HEK293 (cell line): ENCODE measurements at regions not wholly inside any gene's neighbourhood (a gene's known extent, or its start where the extent isn't known, plus 50 kb on each side); places are given as distances from the start of the nearest gene placed in this dataset.

ENCODE experiments used
- CTCF ChIA-PET: fragments of 350-600 bp; formaldehyde crosslinking; extraction: SDS; loops from one replicate; lab custom pipeline; 2021; ENCODE audit warnings: antibody characterized with exemption; lab: Yijun Ruan, JAX
- POLR2A ChIA-PET: fragments of 300-600 bp; formaldehyde crosslinking; extraction: SDS; loops from one replicate; lab custom pipeline; 2020; ENCODE audit warnings: antibody characterized with exemption, inconsistent platforms; lab: Yijun Ruan, JAX
- H3K27ac ChIP-seq: fragments of 200-500 bp; sonication (Bioruptor generic); 2 replicates; pipeline ENCODE4 v1.5.1; 2014; ENCODE audit warnings: low read depth, low read length, control low read depth, inconsistent platforms; ENCODE audit errors: extremely low read depth
- H3K36me3 ChIP-seq, 2 experiments: fragments of 200-500 bp in 1 of 2; sonication (Bioruptor generic) in 1 of 2; 1 replicate in 1 of 2; 2 replicates in 1 of 2; pipeline ENCODE4 v1.5.1; 2014 to 2017; ENCODE audit warnings: inconsistent platforms in 2 of 2, low read length in 2 of 2; ENCODE audit not compliant: control insufficient read depth in 2 of 2, insufficient read depth in 1 of 2
- H3K4me1 ChIP-seq: fragments of 200-500 bp; sonication (Bioruptor generic); 2 replicates; pipeline ENCODE4 v1.5.1; 2014; ENCODE audit warnings: mild to moderate bottlenecking, low read length, inconsistent platforms; ENCODE audit not compliant: control insufficient read depth, insufficient read depth
- H3K4me3 ChIP-seq: 2 replicates; pipeline ENCODE4 v1.5.1; 2011; ENCODE audit warnings: low read depth, mild to moderate bottlenecking, control low read depth, low read length, moderate library complexity
- H3K9me3 ChIP-seq: fragments of 200-500 bp; sonication (Bioruptor generic); 2 replicates; pipeline ENCODE4 v1.5.1; 2014; ENCODE audit warnings: low read depth, low read length, inconsistent platforms; ENCODE audit not compliant: control insufficient read depth, insufficient read depth
- GLI4 ChIP-seq: fragments of 450-650 bp; formaldehyde crosslinking; IDR thresholded peaks from 2 replicates; pipeline ENCODE4 v1.5.1; 2016; ENCODE audit warnings: missing biosample characterization, missing genetic modification characterization
- KLF8 ChIP-seq: fragments of 450-650 bp; formaldehyde crosslinking; IDR thresholded peaks from 2 replicates; pipeline ENCODE4 v1.5.1; 2016; ENCODE audit warnings: missing biosample characterization, missing genetic modification characterization
- MEIS1 ChIP-seq: sonication (generic); formaldehyde crosslinking; IDR thresholded peaks from 2 replicates; pipeline ENCODE4 v1.8.1; 2022; ENCODE audit warnings: missing genetic modification reagents, mild to moderate bottlenecking, borderline replicate concordance
- PRDM1 ChIP-seq: fragments of 450-650 bp; formaldehyde crosslinking; IDR thresholded peaks from 2 replicates; pipeline ENCODE4; 2016; ENCODE audit warnings: missing biosample characterization, missing genetic modification characterization
- PRDM2 ChIP-seq: fragments of 450-650 bp; formaldehyde crosslinking; IDR thresholded peaks from 2 replicates; pipeline ENCODE4 v1.5.1; 2016; ENCODE audit warnings: missing biosample characterization, missing genetic modification characterization, borderline replicate concordance
- TRIM28 ChIP-seq: IDR thresholded peaks from 2 replicates; pipeline ENCODE4 v1.6.1; 2011; ENCODE audit warnings: low read length, control low read depth, borderline replicate concordance
- ZEB2 ChIP-seq: fragments of 450-650 bp; formaldehyde crosslinking; IDR thresholded peaks from 2 replicates; pipeline ENCODE4 v1.5.1; 2016; ENCODE audit warnings: missing biosample characterization, missing genetic modification characterization
- ZFP41 ChIP-seq: fragments of 450-650 bp; formaldehyde crosslinking; IDR thresholded peaks from 2 replicates; pipeline ENCODE4 v1.5.1; 2016; ENCODE audit warnings: missing biosample characterization, missing genetic modification characterization, borderline replicate concordance
- ZNF114 ChIP-seq: fragments of 450-650 bp; formaldehyde crosslinking; IDR thresholded peaks from 2 replicates; pipeline ENCODE4 v1.5.0; 2017; ENCODE audit warnings: missing biosample characterization, missing genetic modification characterization
- ZNF148 ChIP-seq: fragments of 450-650 bp; formaldehyde crosslinking; IDR thresholded peaks from 2 replicates; pipeline ENCODE4 v1.5.0; 2017; ENCODE audit warnings: missing biosample characterization, missing genetic modification characterization, borderline replicate concordance
- ZNF19 ChIP-seq: fragments of 450-650 bp; formaldehyde crosslinking; IDR thresholded peaks from 2 replicates; pipeline ENCODE4; 2016; ENCODE audit warnings: missing biosample characterization, missing genetic modification characterization, low read depth
- ZNF335 ChIP-seq: fragments of 450-650 bp; formaldehyde crosslinking; conservative IDR thresholded peaks from 2 replicates; pipeline ENCODE4 v1.5.1; 2016; ENCODE audit warnings: missing biosample characterization, missing genetic modification characterization
- ZNF341 ChIP-seq: fragments of 450-650 bp; formaldehyde crosslinking; IDR thresholded peaks from 2 replicates; pipeline ENCODE4; 2016; ENCODE audit warnings: low read depth, missing biosample characterization, missing genetic modification characterization
- ZNF354C ChIP-seq: fragments of 450-650 bp; formaldehyde crosslinking; IDR thresholded peaks from 2 replicates; pipeline ENCODE4 v1.5.1; 2016; ENCODE audit warnings: missing biosample characterization, missing genetic modification characterization, low read depth, borderline replicate concordance
- ZNF391 ChIP-seq: fragments of 450-650 bp; formaldehyde crosslinking; IDR thresholded peaks from 2 replicates; pipeline ENCODE4 v1.5.1; 2016; ENCODE audit warnings: low read depth, missing biosample characterization, missing genetic modification characterization, borderline replicate concordance
- ZNF394 ChIP-seq: fragments of 450-650 bp; formaldehyde crosslinking; IDR thresholded peaks from 2 replicates; pipeline ENCODE4 v1.5.1; 2016; ENCODE audit warnings: missing biosample characterization, missing genetic modification characterization, mild to moderate bottlenecking, moderate library complexity, borderline replicate concordance
- ZNF416 ChIP-seq: fragments of 450-650 bp; formaldehyde crosslinking; IDR thresholded peaks from 2 replicates; pipeline ENCODE4 v1.5.1; 2016; ENCODE audit warnings: missing biosample characterization, missing genetic modification characterization
- ZNF433 ChIP-seq: fragments of 450-650 bp; formaldehyde crosslinking; IDR thresholded peaks from 2 replicates; pipeline ENCODE4 v1.5.1; 2016; ENCODE audit warnings: missing biosample characterization, missing genetic modification characterization, low read depth
- ZNF488 ChIP-seq: fragments of 450-650 bp; formaldehyde crosslinking; IDR thresholded peaks from 2 replicates; pipeline ENCODE4 v1.5.1; 2016; ENCODE audit warnings: missing biosample characterization, missing genetic modification characterization
- ZNF600 ChIP-seq: fragments of 450-650 bp; formaldehyde crosslinking; IDR thresholded peaks from 2 replicates; pipeline ENCODE4 v1.5.1; 2016; ENCODE audit warnings: missing biosample characterization, missing genetic modification characterization
- ZNF660 ChIP-seq: fragments of 450-650 bp; IDR thresholded peaks from 2 replicates; pipeline ENCODE4 v1.5.1; 2018; ENCODE audit warnings: missing biosample characterization, mild to moderate bottlenecking, missing genetic modification characterization
- ZNF792 ChIP-seq: fragments of 450-650 bp; formaldehyde crosslinking; IDR thresholded peaks from 2 replicates; pipeline ENCODE4 v1.5.1; 2016; ENCODE audit warnings: missing biosample characterization, missing genetic modification characterization
- ZSCAN23 ChIP-seq: fragments of 450-650 bp; formaldehyde crosslinking; IDR thresholded peaks from 2 replicates; pipeline ENCODE4 v1.5.1; 2016; ENCODE audit warnings: missing biosample characterization, missing genetic modification characterization
- ZSCAN30 ChIP-seq: fragments of 450-650 bp; IDR thresholded peaks from 2 replicates; pipeline ENCODE4 v1.5.1; 2018; ENCODE audit warnings: missing biosample characterization, mild to moderate bottlenecking, missing genetic modification characterization, moderate library complexity
- TF ChIP-seq, protein P1 (sequence below): fragments of 450-650 bp; formaldehyde crosslinking; conservative IDR thresholded peaks from 2 replicates; pipeline ENCODE4 v1.5.1; 2016; ENCODE audit warnings: low read depth, missing biosample characterization, missing genetic modification characterization

GRCh38 chr2:156892467-156893281 lies 364.8 kb upstream of the GALNT5 start:
- ChIA-PET CTCF (interaction anchor here (0.6 to 1.1 kb wide), 11 partner anchors 9 to 1520 kb away, joined by 3 to 5 read pairs (median 4); no protein-coding TSS in a partner anchor), POLR2A (interaction anchor here (0.6 kb wide), 1 partner anchor 291 kb away, joined by 7 read pairs; no protein-coding TSS in a partner anchor)
- H3K36me3 ChIP-seq, result no peaks in the 10 kb centered on the region
- peak overlapping the region; percentile 43 for H3K4me3 ChIP-seq
- peak overlapping the region; percentile 42 for H3K27ac ChIP-seq
- H3K9me3 ChIP-seq, result no peaks in the 10 kb centered on the region
- peaks cover 2% of the 10 kb centered on the region; the same call in 1 of the 2 replicates for H3K4me1 ChIP-seq
- TF ChIP-seq ZNF600 (tag by site-specific recombination), result no peak
- no peak for TF ChIP-seq ZNF394 (tag by site-specific recombination)
- TF ChIP-seq ZNF792, result no peak
- no peak for TF ChIP-seq MEIS1 (CRISPR knock-in tag)
- 0 out of 2 replicates have a peak, but pooled peaks have one; percentile 42 for TF ChIP-seq ZNF660 (tag by site-specific recombination)
- TF ChIP-seq KLF8 (tag by site-specific recombination), result no peak
- TF ChIP-seq ZNF433 (tag by site-specific recombination), result no peak
- no peak for TF ChIP-seq GLI4 (tag by site-specific recombination)
- no peak for TF ChIP-seq PRDM2 (tag by site-specific recombination)
- peak; percentile 62; the same call in 1 of the 2 replicates for TF ChIP-seq PRDM1 (tag by site-specific recombination)
- TF ChIP-seq ZSCAN30 (tag by site-specific recombination), result 0 out of 2 replicates have a peak, but pooled peaks have one; percentile 14
- TF ChIP-seq ZNF19, result no peak
- TF ChIP-seq ZNF416, result no peak
- TF ChIP-seq, protein P1, sequence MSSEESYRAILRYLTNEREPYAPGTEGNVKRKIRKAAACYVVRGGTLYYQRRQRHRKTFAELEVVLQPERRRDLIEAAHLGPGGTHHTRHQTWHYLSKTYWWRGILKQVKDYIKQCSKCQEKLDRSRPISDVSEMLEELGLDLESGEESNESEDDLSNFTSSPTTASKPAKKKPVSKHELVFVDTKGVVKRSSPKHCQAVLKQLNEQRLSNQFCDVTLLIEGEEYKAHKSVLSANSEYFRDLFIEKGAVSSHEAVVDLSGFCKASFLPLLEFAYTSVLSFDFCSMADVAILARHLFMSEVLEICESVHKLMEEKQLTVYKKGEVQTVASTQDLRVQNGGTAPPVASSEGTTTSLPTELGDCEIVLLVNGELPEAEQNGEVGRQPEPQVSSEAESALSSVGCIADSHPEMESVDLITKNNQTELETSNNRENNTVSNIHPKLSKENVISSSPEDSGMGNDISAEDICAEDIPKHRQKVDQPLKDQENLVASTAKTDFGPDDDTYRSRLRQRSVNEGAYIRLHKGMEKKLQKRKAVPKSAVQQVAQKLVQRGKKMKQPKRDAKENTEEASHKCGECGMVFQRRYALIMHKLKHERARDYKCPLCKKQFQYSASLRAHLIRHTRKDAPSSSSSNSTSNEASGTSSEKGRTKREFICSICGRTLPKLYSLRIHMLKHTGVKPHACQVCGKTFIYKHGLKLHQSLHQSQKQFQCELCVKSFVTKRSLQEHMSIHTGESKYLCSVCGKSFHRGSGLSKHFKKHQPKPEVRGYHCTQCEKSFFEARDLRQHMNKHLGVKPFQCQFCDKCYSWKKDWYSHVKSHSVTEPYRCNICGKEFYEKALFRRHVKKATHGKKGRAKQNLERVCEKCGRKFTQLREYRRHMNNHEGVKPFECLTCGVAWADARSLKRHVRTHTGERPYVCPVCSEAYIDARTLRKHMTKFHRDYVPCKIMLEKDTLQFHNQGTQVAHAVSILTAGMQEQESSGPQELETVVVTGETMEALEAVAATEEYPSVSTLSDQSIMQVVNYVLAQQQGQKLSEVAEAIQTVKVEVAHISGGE (tag by site-specific recombination), result peak; percentile 66
- TF ChIP-seq ZFP41 (tag by site-specific recombination), result no peak
- TF ChIP-seq ZNF335 (tag by site-specific recombination), result peak; percentile 65
- TF ChIP-seq ZNF488 (tag by site-specific recombination), result no peak
- no peak for TF ChIP-seq ZSCAN23 (tag by site-specific recombination)
- peak; percentile 73 for TF ChIP-seq ZEB2
- TF ChIP-seq TRIM28, result 0 out of 2 replicates have a peak, but pooled peaks have one; percentile 47
- no peak for TF ChIP-seq ZNF354C (tag by site-specific recombination)
- no peak for TF ChIP-seq ZNF148 (tag by site-specific recombination)
- TF ChIP-seq ZNF114 (tag by site-specific recombination), result no peak
- no peak for TF ChIP-seq ZNF391 (tag by site-specific recombination)
- TF ChIP-seq ZNF341 (tag by site-specific recombination), result no peak
